ENCODE measurements at regions not wholly inside any gene's neighbourhood (a gene's known extent, or its start where the extent isn't known, plus 50 kb on each side); places are given as distances from the start of the nearest gene placed in this dataset.

- TF ChIP-seq CTCF (conservative IDR thresholded peaks at IDR 0.05; ENCODE audit: low read length) (no peak), EZH2phosphoT487 (IDR thresholded peaks at IDR 0.05; ENCODE audit: borderline replicate concordance) (no peak)
Observed at GRCh38 chr6:56364827-56365339, 117.5 kb upstream of the COL21A1 start.

All from Loucy (cell line).